Mesendoderm (in vitro differentiated cells): ENCODE measurements at regions not wholly inside any gene's neighbourhood (a gene's known extent, or its start where the extent isn't known, plus 50 kb on each side); places are given as distances from the start of the nearest gene placed in this dataset.

Experiments used
- DNase-seq: peaks from one replicate; pipeline ENCODE4 v3.0.0; 2013
- H2AK5ac ChIP-seq: 2 replicates; pipeline ENCODE4 v1.6.1; 2013; ENCODE audit warnings: low read length, inconsistent platforms
- H2BK120ac ChIP-seq: 2 replicates; pipeline ENCODE4 v1.6.1; 2013; ENCODE audit warnings: low read depth, mild to moderate bottlenecking, low read length, moderate library complexity, mixed read lengths
- H2BK15ac ChIP-seq: replicated peaks from 2 replicates; pipeline ENCODE4 v1.6.1; 2013; ENCODE audit warnings: low read depth, mild to moderate bottlenecking, moderate library complexity
- H2BK5ac ChIP-seq: 2 replicates; pipeline ENCODE4 v1.6.1; 2013; ENCODE audit warnings: low read length, inconsistent platforms
- H3K18ac ChIP-seq: 2 replicates; pipeline ENCODE4 v1.6.1; 2013; ENCODE audit warnings: mild to moderate bottlenecking, low read length, mixed read lengths
- H3K23ac ChIP-seq: one replicate; pipeline ENCODE4 v1.6.1; 2013; ENCODE audit warnings: low read length
- H3K27ac ChIP-seq: 2 replicates; pipeline ENCODE4 v1.5.1; 2013; ENCODE audit warnings: low read depth, mild to moderate bottlenecking, inconsistent platforms, low read length, moderate library complexity
- H3K27me3 ChIP-seq: 2 replicates; pipeline ENCODE4 v1.6.1; 2013; ENCODE audit warnings: low read length, control low read depth, mild to moderate bottlenecking, inconsistent platforms; ENCODE audit not compliant: insufficient read depth, poor library complexity
- H3K36me3 ChIP-seq: 2 replicates; pipeline ENCODE4 v1.6.1; 2013; ENCODE audit warnings: low read length, inconsistent platforms; ENCODE audit not compliant: control insufficient read depth, insufficient read depth
- H3K4ac ChIP-seq: one replicate; pipeline ENCODE4 v1.6.1; 2013; ENCODE audit warnings: low read depth, mild to moderate bottlenecking, low read length, moderate library complexity
- H3K4me1 ChIP-seq: 2 replicates; pipeline ENCODE4 v1.6.1; 2013; ENCODE audit warnings: low read depth, low read length, inconsistent platforms; ENCODE audit not compliant: control insufficient read depth
- H3K4me2 ChIP-seq: 2 replicates; pipeline ENCODE4 v1.6.1; 2013; ENCODE audit warnings: low read length
- H3K4me3 ChIP-seq: 2 replicates; pipeline ENCODE4 v1.5.1; 2013; ENCODE audit warnings: mild to moderate bottlenecking, low read length
- H3K56ac ChIP-seq: one replicate; pipeline ENCODE4 v1.6.1; 2013; ENCODE audit warnings: low read length
- H3K79me1 ChIP-seq: 2 replicates; pipeline ENCODE4 v1.6.1; 2013; ENCODE audit warnings: low read length, inconsistent platforms
- H3K79me2 ChIP-seq: 2 replicates; pipeline ENCODE4 v1.6.1; 2013; ENCODE audit warnings: mild to moderate bottlenecking, low read length; ENCODE audit not compliant: control insufficient read depth, insufficient read depth
- H3K9ac ChIP-seq: 2 replicates; pipeline ENCODE4 v1.6.1; 2013; ENCODE audit warnings: low read length, inconsistent platforms
- H4K5ac ChIP-seq: one replicate; pipeline ENCODE4 v1.6.1; 2013; ENCODE audit warnings: low read length
- H4K8ac ChIP-seq: one replicate; pipeline ENCODE4 v1.6.1; 2013; ENCODE audit warnings: low read depth, mild to moderate bottlenecking, control low read depth, low read length, moderate library complexity
- WGBS: extraction: QIAGEN DNeasy Blood & Tissue Kit; methylation state at CpG from one replicate; pipeline ENCODE4 v1.1.7; 2013; ENCODE audit warnings: low lambda C conversion rate, missing lambda C conversion rate; ENCODE audit not compliant: insufficient coverage; ENCODE audit errors: extremely low coverage; 5-methylcytosine and 5-hydroxymethylcytosine counted together

- Histone ChIP-seq H3K4me2 (no peak overlapping the region), H4K8ac (no peak overlapping the region), H3K4me1 (no peaks in the 10 kb centered on the region), H3K18ac (no peak overlapping the region), H3K23ac (no peak overlapping the region), H3K56ac (no peak overlapping the region), H3K4me3 (no peak overlapping the region), H2BK120ac (no peak overlapping the region), H2AK5ac (no peak overlapping the region), H2BK5ac (no peak overlapping the region), H3K36me3 (no peaks in the 10 kb centered on the region), H3K79me1 (no peaks in the 10 kb centered on the region), H4K5ac (no peak overlapping the region), H3K4ac (no peak overlapping the region), H2BK15ac (no peak overlapping the region), H3K27ac (no peak overlapping the region), H3K79me2 (no peaks in the 10 kb centered on the region), H3K9ac (no peak overlapping the region), H3K27me3 (no peaks in the 10 kb centered on the region)
- peak; percentile 63 for DNase-seq
- WGBS: no CpG with 5 or more reads among the region's 4 CpGs
These were observed 111.0 kb upstream of the ARHGAP42 start for GRCh38 chr11:100575860-100576717.

GRCh38 chr11:100576718-100577021, 110.4 kb upstream of the ARHGAP42 start:
- Histone ChIP-seq H2BK15ac (no peak overlapping the region), H2AK5ac (no peak overlapping the region), H3K4me3 (no peak overlapping the region), H2BK5ac (no peak overlapping the region), H3K18ac (no peak overlapping the region), H3K9ac (no peak overlapping the region), H3K27me3 (no peaks in the 10 kb centered on the region), H3K79me1 (no peaks in the 10 kb centered on the region), H3K4ac (no peak overlapping the region), H3K36me3 (no peaks in the 10 kb centered on the region), H4K8ac (no peak overlapping the region), H3K4me1 (no peaks in the 10 kb centered on the region), H3K23ac (no peak overlapping the region), H3K79me2 (no peaks in the 10 kb centered on the region), H3K56ac (no peak overlapping the region), H3K27ac (no peak overlapping the region), H2BK120ac (no peak overlapping the region), H4K5ac (no peak overlapping the region), H3K4me2 (no peak overlapping the region)
- DNase-seq: no peak
- no CpG with 5 or more reads among the region's 3 CpGs for WGBS

- Histone ChIP-seq H3K23ac (no peak overlapping the region), H3K18ac (no peak overlapping the region), H3K9ac (no peak overlapping the region), H3K36me3 (no peaks in the 10 kb centered on the region), H3K79me1 (no peaks in the 10 kb centered on the region), H3K4ac (no peak overlapping the region), H2BK120ac (no peak overlapping the region), H3K4me2 (no peak overlapping the region), H4K8ac (no peak overlapping the region), H2BK15ac (no peak overlapping the region), H3K27ac (no peak overlapping the region), H4K5ac (no peak overlapping the region), H3K56ac (no peak overlapping the region), H3K79me2 (no peaks in the 10 kb centered on the region), H3K4me3 (no peak overlapping the region), H2AK5ac (no peak overlapping the region), H2BK5ac (no peak overlapping the region), H3K27me3 (no peaks in the 10 kb centered on the region), H3K4me1 (no peaks in the 10 kb centered on the region)
- DNase-seq: peak; percentile 94
- WGBS: no CpG with 5 or more reads among the region's 5 CpGs
These were observed 108.2 kb upstream of the ARHGAP42 start for GRCh38 chr11:100578831-100579311.

- no peak overlapping the region for H3K18ac ChIP-seq
- no peaks in the 10 kb centered on the region for H3K27me3 ChIP-seq
- no peaks in the 10 kb centered on the region for H3K79me1 ChIP-seq
- H2BK120ac ChIP-seq: no peak overlapping the region
- H3K79me2 ChIP-seq: no peaks in the 10 kb centered on the region
- DNase-seq: no peak
- H3K4me2 ChIP-seq: no peak overlapping the region
- H3K4me3 ChIP-seq: no peak overlapping the region
- H2BK15ac ChIP-seq: no peak overlapping the region
- H3K4ac ChIP-seq: no peak overlapping the region
- no peak overlapping the region for H2AK5ac ChIP-seq
- no peak overlapping the region for H4K5ac ChIP-seq
- H3K56ac ChIP-seq: no peak overlapping the region
- H3K4me1 ChIP-seq: peaks cover 2% of the 10 kb centered on the region
- H3K23ac ChIP-seq: no peak overlapping the region
- no peaks in the 10 kb centered on the region for H3K36me3 ChIP-seq
- H3K27ac ChIP-seq: no peak overlapping the region
- H3K9ac ChIP-seq: no peak overlapping the region
- H2BK5ac ChIP-seq: no peak overlapping the region
- no CpG with 5 or more reads among the region's 4 CpGs for WGBS
- H4K8ac ChIP-seq: no peak overlapping the region
These were observed 105.8 kb upstream of the ARHGAP42 start for GRCh38 chr11:100581318-100581717.

- Histone ChIP-seq H3K4ac (no peak overlapping the region), H4K8ac (no peak overlapping the region), H3K4me1 (peaks cover 2% of the 10 kb centered on the region), H4K5ac (no peak overlapping the region), H3K9ac (no peak overlapping the region), H2AK5ac (no peak overlapping the region), H3K27ac (no peak overlapping the region), H3K79me2 (no peaks in the 10 kb centered on the region), H3K4me3 (no peak overlapping the region), H2BK120ac (no peak overlapping the region), H3K27me3 (no peaks in the 10 kb centered on the region), H3K23ac (no peak overlapping the region), H3K79me1 (no peaks in the 10 kb centered on the region), H2BK15ac (no peak overlapping the region), H2BK5ac (no peak overlapping the region), H3K36me3 (no peaks in the 10 kb centered on the region), H3K56ac (no peak overlapping the region), H3K4me2 (no peak overlapping the region), H3K18ac (no peak overlapping the region)
- DNase-seq: no peak
- WGBS: 100% methylated on average over 1 of the region's 3 CpGs
These were observed 102.7 kb upstream of the ARHGAP42 start for GRCh38 chr11:100584201-100584985.
